ENCODE measurements at regions not wholly inside any gene's neighbourhood (a gene's known extent, or its start where the extent isn't known, plus 50 kb on each side); places are given as distances from the start of the nearest gene placed in this dataset.

GRCh38 chr6:95071464-95071863 lies 505.9 kb upstream of the MANEA start:
- no peak for DNase-seq

GRCh38 chr6:95078457-95078856 lies 498.9 kb upstream of the MANEA start:
- no peak for DNase-seq

DNA sequence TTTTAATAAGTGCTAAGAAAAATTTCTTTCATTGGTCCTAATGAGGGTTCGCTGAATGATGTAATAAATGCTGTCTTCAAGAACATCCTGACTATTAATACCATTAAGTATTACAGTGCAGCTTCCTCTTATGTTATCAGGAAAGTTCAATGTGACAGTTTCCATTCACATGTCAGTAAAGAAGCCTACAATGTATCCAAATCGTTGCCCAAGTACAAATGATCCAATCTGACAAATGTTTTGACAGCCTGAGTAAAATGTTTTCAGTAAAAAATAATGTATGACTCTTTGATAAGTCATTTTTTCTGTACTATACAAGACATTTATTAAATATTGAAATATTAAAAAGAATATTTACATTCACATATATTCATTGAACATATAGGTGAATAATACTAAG lies 496.1 kb upstream of the MANEA start:
- DNase-seq = no peak

DNA sequence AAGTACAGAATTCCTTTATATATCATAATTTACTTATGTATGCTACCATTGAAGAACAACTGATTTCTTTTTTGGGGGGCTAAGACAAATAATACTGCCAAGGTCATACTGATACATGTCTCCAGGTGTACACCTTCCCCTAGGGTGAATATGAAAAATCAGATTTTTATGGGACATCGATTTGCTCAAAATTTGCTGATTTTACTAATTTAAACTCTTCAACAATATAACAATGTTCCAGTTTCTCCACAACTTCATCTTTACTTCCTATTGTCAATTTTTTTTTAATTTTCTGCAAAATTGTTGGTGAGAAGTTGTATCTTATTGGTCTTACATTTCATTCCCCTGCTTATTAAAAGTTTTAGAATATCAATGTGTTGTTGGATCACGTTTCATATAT lies 495.4 kb upstream of the MANEA start:
- DNase-seq = no peak

- DNase-seq = no peak
Observed at GRCh38 chr6:95083506-95083905, 493.8 kb upstream of the MANEA start.

- no peak for DNase-seq
Observed at GRCh38 chr6:95084867-95085266, 492.5 kb upstream of the MANEA start.

- peak; percentile 93 for DNase-seq
Observed at GRCh38 chr6:95087394-95088097, 489.8 kb upstream of the MANEA start.

GRCh38 chr6:95091823-95092436 lies 485.4 kb upstream of the MANEA start:
- peak; percentile 74 for DNase-seq

DNA sequence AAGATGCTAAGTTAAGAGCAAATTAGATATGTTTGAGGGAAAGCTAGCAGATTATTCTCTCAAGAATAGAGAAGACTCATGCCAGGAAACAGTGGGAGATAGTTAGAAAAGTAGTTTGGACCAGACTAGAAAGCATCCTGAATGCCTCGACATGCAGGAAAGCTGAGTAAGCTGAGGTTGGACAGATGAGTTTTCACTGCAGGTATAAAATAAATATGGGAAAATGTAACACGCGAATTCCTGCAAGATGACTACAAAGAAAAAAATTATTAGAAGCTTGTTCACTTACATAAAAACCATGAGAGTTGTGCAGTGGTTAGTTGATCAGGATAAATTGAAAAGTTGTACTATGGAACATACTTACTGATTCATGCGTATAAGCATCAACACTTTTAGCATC lies 484.2 kb upstream of the MANEA start:
- DNase-seq = no peak

DNA sequence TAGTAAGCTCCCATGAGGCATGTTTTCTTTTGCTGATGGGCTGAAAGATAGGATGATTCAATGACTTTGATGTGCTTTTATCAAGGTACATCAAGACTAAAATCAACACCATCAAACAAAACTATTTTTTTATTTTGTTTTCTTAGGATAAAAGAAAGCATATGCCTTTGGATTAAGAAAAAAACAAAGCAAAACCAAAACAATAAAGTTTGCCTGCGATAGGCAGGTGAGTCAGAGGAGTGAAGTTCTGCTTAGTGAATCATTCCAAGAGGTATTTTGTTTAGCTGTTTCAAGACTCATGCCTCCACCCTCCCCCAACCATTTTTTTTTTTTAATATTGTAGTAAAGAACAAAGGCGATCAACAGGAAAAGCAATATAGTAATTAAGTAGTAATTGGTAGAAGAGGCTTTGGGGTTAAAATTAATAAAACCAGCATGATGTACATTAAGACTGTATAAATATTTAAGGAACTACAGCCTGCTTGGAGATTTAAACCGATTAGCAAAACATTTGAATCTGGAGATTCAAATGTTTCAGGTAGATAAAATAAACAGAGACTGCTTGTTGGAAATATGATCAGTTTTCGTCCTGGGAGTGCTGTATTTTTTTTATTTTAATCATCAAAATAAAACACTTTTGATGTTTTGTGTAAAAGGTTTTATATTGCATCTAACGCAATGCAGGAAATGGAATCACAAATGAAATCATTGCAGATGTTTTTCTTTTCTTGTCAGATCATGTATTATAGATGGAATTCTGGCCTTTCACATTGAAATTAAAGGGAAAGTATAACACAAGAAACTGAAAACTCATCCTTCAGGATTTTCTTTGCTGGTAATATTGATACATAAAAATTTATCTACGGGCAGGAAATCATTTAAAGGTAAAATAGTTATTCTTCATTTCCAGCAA lies 482.3 kb upstream of the MANEA start:
- DNase-seq = no peak

DNA sequence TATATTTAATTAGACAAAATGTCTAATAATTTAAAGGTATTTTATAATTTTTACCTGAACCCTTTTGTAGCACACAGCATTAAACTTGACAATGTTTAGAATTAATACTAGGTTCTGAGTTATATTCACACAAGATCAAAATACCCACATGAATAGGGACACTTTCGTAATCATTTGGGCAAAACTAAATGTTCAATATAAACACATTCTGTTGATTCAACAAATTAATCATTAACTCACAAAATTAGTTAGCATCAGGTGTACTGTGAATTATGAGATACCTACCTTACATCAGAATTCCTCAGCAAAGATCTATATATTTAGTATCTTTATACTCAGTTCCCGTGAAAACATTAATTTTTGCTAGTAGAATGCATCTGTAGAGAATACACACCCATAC lies 481.5 kb upstream of the MANEA start:
- no peak for DNase-seq

- DNase-seq = no peak
Observed at GRCh38 chr6:95099410-95099809, 477.9 kb upstream of the MANEA start.

GRCh38 chr6:95109212-95109611 lies 468.1 kb upstream of the MANEA start:
- DNase-seq = no peak

GRCh38 chr6:95110767-95111166 lies 466.6 kb upstream of the MANEA start:
- no peak for DNase-seq

DNA sequence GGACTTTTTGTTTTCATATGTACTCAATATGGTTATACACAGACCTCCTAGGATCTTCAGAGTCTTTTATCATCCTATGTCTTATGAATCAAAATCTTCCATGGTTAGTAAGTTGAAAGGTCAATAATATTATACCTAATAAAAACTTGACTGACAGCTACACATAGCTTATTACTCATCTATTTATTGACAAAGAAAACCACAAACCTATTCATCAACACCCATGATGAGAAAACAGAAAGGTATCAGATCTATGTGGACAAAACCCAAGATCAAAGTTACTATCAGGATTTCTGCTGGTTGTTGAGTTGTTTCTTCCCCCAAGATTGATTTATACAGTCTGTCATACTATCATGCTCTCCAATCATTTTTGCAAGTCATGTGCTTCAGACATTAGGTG lies 460.1 kb upstream of the MANEA start:
- no peak for DNase-seq

DNA sequence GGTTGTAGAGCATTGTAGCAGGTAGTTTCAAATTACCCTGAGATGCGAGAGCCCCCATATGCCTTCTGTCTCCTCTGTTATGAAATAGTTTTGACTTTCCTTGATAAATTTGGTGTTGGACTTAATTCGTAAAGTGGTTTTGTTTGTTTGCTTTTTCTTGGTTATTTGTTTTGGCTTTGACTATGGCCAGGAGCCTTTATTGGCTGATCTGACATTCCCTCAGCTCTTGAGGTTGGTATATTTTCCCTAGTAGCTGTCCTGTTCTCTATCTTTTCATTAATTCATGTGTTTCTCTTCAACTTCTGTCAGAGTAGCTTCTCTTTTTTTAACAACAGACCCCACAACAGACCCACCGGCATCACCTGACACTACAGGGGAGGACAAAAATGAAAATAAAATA lies 457.4 kb upstream of the MANEA start:
- DNase-seq = no peak

DNA sequence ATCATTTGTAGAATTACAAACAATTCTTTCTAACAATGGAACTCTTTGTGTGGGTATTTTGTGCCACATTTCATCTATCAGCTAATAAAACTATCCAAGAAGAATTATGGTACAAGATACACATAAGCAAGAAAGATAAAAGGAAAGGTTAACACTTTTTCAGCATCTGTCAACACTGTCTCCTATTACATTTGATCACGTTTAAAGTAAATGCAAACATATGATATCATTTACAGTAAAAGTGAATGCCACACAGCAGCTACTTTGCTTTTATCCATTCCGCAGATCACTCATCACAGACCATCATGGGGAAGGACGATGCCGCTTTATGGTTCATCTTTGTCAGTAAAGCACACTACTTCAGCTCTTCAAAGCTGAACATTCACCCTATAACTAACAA lies 456.4 kb upstream of the MANEA start:
- DNase-seq = no peak

- DNase-seq = peak; percentile 51
Observed at GRCh38 chr6:95127261-95127660, 450.1 kb upstream of the MANEA start.

GRCh38 chr6:95128439-95128838 lies 448.9 kb upstream of the MANEA start:
- DNase-seq = no peak

DNA sequence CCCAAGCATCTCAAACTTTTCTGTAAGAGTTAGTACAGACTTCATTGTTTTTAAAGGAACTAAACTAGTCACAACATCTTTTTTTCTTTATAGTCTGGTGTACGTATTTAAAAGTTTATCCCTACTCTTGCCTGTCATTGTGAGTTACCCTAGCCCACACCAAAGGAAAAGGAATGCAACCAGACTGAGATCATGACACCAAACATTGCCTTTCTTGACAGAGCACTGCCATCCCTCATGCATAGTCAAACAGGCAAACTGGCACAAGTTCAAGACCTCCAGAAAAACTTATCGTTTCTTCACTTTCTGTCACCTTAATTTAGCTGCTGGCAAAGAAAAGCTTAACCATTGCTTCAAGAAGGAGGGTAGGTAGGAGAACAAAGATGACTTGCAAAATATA lies 448.4 kb upstream of the MANEA start:
- DNase-seq = no peak

DNA sequence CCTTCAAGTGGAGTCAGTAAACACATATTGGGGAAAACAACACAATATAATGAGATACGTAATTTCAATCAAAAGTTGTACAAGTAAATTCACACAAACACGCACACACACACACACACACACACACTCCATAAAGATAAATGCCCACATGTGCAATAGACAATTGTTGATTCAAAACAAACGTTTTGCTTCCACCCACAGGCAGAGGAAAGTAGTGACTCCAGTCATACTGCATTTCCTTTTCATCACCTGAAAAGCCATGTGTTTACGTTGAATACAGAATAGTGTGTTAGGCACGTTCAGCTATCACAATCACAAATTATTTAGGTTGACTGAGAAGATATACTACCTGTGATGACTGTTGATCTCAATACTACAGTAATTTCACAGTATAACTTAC lies 443.8 kb upstream of the MANEA start:
- no peak for DNase-seq

DNA sequence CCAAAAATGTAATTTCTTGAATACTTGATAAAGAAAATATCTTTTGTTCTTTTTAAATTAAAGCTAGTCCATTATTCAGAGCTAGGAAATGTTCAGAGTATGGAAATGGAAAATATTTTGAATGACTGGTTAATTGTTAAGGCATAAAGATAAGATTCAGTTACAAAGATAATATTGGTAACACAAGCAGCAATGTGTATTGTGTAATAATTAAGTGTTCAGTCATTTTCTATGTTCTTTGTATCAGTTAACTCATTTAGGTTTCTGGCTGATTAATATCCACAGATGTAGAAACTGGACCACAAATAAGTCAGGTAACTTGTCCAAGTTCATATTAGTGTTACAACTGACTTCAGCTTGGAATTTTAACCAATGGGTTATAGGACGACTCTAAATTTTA lies 442.2 kb upstream of the MANEA start:
- no peak for DNase-seq

DNA sequence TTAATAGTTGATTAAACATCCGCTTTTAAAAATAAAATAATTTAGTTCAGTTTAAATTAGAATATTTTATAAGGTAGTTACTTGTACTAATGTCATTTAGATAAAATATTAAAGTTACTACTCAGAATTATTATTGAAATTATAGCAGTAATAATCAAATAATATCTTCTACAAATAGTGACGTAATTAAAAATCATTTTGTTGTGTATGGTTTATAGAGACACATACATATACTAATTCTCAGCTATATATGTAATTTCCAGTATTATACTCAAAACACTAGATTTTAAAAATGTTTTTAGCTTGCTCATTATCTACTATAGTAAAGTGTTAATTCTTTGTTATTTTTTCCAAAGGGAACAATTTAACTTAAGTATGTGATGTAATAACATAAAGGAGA lies 435.2 kb upstream of the MANEA start:
- DNase-seq = no peak
